NCI-H187 treated with DMSO at 0.1 percent for 48 hours (cell line): ENCODE measurements at regions not wholly inside any gene's neighbourhood (a gene's known extent, or its start where the extent isn't known, plus 50 kb on each side); places are given as distances from the start of the nearest gene placed in this dataset.

Experiments
- DNase-seq: peaks from one replicate; lab custom pipeline; 2025; lab: John Stamatoyannopoulos, UW

- no peak for DNase-seq
These were observed 219.5 kb downstream of the CDC5L start for GRCh38 chr6:44606976-44607375.

- no peak for DNase-seq
These were observed 220.7 kb downstream of the CDC5L start for GRCh38 chr6:44608175-44608574.

GRCh38 chr6:44609051-44609612 lies 221.6 kb downstream of the CDC5L start:
- DNase-seq = no peak

- DNase-seq = no peak
These were observed 226.9 kb downstream of the CDC5L start for GRCh38 chr6:44614396-44614795.

- no peak for DNase-seq
These were observed 228.1 kb downstream of the CDC5L start for GRCh38 chr6:44615621-44616020.

GRCh38 chr6:44617416-44617815 lies 229.9 kb downstream of the CDC5L start:
- DNase-seq = no peak

- DNase-seq = no peak
These were observed 230.9 kb downstream of the CDC5L start for GRCh38 chr6:44618371-44618770.

- no peak for DNase-seq
These were observed 233.4 kb downstream of the CDC5L start for GRCh38 chr6:44620922-44621321.

GRCh38 chr6:44621846-44622245 lies 234.3 kb downstream of the CDC5L start:
- no peak for DNase-seq

- DNase-seq = no peak
These were observed 235.0 kb downstream of the CDC5L start for GRCh38 chr6:44622555-44622954.

- DNase-seq = no peak
These were observed 235.4 kb downstream of the CDC5L start for GRCh38 chr6:44622956-44623355.

- no peak for DNase-seq
These were observed 236.7 kb downstream of the CDC5L start for GRCh38 chr6:44624226-44624625.

GRCh38 chr6:44624936-44625573 lies 237.5 kb downstream of the CDC5L start:
- DNase-seq = no peak

- DNase-seq = no peak
These were observed 238.5 kb downstream of the CDC5L start for GRCh38 chr6:44625996-44626395.

- no peak for DNase-seq
These were observed 239.1 kb downstream of the CDC5L start for GRCh38 chr6:44626616-44627015.

- no peak for DNase-seq
These were observed 239.8 kb downstream of the CDC5L start for GRCh38 chr6:44627091-44627882.

- DNase-seq = no peak
These were observed 240.4 kb downstream of the CDC5L start for GRCh38 chr6:44627883-44628271.

- no peak for DNase-seq
These were observed 240.8 kb downstream of the CDC5L start for GRCh38 chr6:44628347-44628746.

- no peak for DNase-seq
These were observed 242.1 kb downstream of the CDC5L start for GRCh38 chr6:44629636-44630035.

GRCh38 chr6:44630125-44631028 lies 242.9 kb downstream of the CDC5L start:
- DNase-seq = no peak

GRCh38 chr6:44631968-44632367 lies 244.5 kb downstream of the CDC5L start:
- no peak for DNase-seq

- DNase-seq = no peak
These were observed 246.8 kb downstream of the CDC5L start for GRCh38 chr6:44634321-44634720.
